ENCODE measurements at regions not wholly inside any gene's neighbourhood (a gene's known extent, or its start where the extent isn't known, plus 50 kb on each side); places are given as distances from the start of the nearest gene placed in this dataset.

GRCh38 chr5:15073453-15073852 is 201.9 kb upstream of the ANKH start:
- no peaks in the 10 kb centered on the region for H3K9me3 ChIP-seq (ENCODE audit: control insufficient read depth in 2 of 2, insufficient read depth in 1 of 2, low read length in 1 of 2)
- no peaks in the 10 kb centered on the region for H3K27me3 ChIP-seq (ENCODE audit: control insufficient read depth in 2 of 2, insufficient read depth in 1 of 2, low read length in 1 of 2)
- H3K4me3 ChIP-seq (ENCODE audit: low read length in 2 of 2), result no peak overlapping the region
- H3K4me1 ChIP-seq (ENCODE audit: control insufficient read depth in 2 of 2, insufficient read depth in 2 of 2, low read length in 2 of 2), result no peaks in the 10 kb centered on the region
- WGBS, result 76% methylated on average over 3 of the region's 3 CpGs
- H3K36me3 ChIP-seq (ENCODE audit: control insufficient read depth in 2 of 2, insufficient read depth in 2 of 2, low read length in 1 of 2), result no peaks in the 10 kb centered on the region
- DNase-seq (ENCODE audit: low read depth in 6 of 9, low spot score in 9 of 9), result no peak
- no peak overlapping the region for H3K27ac ChIP-seq (ENCODE audit: low read depth in 1 of 2, low read length in 1 of 2)

GRCh38 chr5:15070907-15071306 is 199.3 kb upstream of the ANKH start:
- Histone ChIP-seq H3K4me1 (ENCODE audit: control insufficient read depth in 2 of 2, insufficient read depth in 2 of 2, low read length in 2 of 2) (no peaks in the 10 kb centered on the region), H3K27ac (ENCODE audit: low read depth in 1 of 2, low read length in 1 of 2) (no peak overlapping the region), H3K27me3 (ENCODE audit: control insufficient read depth in 2 of 2, insufficient read depth in 1 of 2, low read length in 1 of 2) (no peaks in the 10 kb centered on the region), H3K36me3 (ENCODE audit: control insufficient read depth in 2 of 2, insufficient read depth in 2 of 2, low read length in 1 of 2) (no peaks in the 10 kb centered on the region), H3K9me3 (ENCODE audit: control insufficient read depth in 2 of 2, insufficient read depth in 1 of 2, low read length in 1 of 2) (no peaks in the 10 kb centered on the region), H3K4me3 (ENCODE audit: low read length in 2 of 2) (no peak overlapping the region)
- 93% methylated on average over 6 of the region's 6 CpGs for WGBS
- no peak for DNase-seq (ENCODE audit: low read depth in 6 of 9, low spot score in 9 of 9)

DNA sequence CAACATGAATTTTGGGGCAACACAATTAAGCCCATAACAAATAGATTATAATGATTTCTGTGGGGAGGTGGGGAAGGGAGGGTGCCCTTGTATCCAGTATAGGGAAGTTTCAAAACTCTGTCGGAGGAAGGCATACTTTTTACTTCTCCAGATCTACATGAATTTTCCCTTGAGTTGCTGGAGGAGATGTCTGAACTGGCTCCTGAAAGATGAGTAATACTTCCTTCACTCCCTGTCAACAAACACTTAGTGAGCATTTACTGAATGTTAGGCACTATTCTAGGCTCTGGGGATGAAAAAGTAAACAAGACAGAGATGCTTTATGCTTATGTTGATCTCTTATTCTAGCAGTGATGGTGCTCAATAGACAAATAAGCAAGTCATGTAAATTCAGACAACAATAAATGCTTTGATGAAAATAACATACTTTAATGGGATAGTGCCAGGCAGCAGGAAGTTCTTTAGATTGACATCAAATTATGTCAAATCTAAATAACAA is 197.9 kb upstream of the ANKH start:
- Histone ChIP-seq H3K4me1 (ENCODE audit: control insufficient read depth in 2 of 2, insufficient read depth in 2 of 2, low read length in 2 of 2) (no peaks in the 10 kb centered on the region), H3K36me3 (ENCODE audit: control insufficient read depth in 2 of 2, insufficient read depth in 2 of 2, low read length in 1 of 2) (no peaks in the 10 kb centered on the region), H3K27me3 (ENCODE audit: control insufficient read depth in 2 of 2, insufficient read depth in 1 of 2, low read length in 1 of 2) (no peaks in the 10 kb centered on the region), H3K27ac (ENCODE audit: low read depth in 1 of 2, low read length in 1 of 2) (no peak overlapping the region), H3K4me3 (ENCODE audit: low read length in 2 of 2) (no peak overlapping the region), H3K9me3 (ENCODE audit: control insufficient read depth in 2 of 2, insufficient read depth in 1 of 2, low read length in 1 of 2) (no peaks in the 10 kb centered on the region)
- 91% methylated on average over 1 of the region's 1 CpG for WGBS
- DNase-seq (ENCODE audit: low read depth in 6 of 9, low spot score in 9 of 9), result no peak

DNA sequence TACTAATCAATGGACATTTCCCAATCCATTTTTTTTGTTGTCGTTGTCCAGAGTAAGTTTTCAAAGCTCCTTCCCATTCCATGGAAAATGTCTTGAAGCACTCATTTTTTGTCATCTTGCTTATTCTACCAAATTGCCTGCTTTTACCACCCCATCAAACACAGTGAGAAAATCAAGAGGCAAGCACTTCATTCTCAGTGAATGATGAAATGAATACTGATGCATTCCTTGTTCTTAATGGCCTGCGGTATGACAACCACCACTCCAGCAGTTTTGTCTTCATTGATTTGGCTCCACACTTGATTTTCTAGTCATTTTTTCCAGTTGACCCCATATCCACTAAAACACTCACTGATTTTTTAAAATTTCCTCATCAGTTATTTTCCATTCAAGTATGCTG is 193.5 kb upstream of the ANKH start:
- no peak overlapping the region for H3K4me3 ChIP-seq (ENCODE audit: low read length in 2 of 2)
- no peak for DNase-seq (ENCODE audit: low read depth in 6 of 9, low spot score in 9 of 9)
- H3K9me3 ChIP-seq (ENCODE audit: control insufficient read depth in 2 of 2, insufficient read depth in 1 of 2, low read length in 1 of 2), result no peaks in the 10 kb centered on the region
- 61% methylated on average over 2 of the region's 2 CpGs for WGBS
- no peaks in the 10 kb centered on the region for H3K36me3 ChIP-seq (ENCODE audit: control insufficient read depth in 2 of 2, insufficient read depth in 2 of 2, low read length in 1 of 2)
- no peaks in the 10 kb centered on the region for H3K4me1 ChIP-seq (ENCODE audit: control insufficient read depth in 2 of 2, insufficient read depth in 2 of 2, low read length in 2 of 2)
- no peaks in the 10 kb centered on the region for H3K27me3 ChIP-seq (ENCODE audit: control insufficient read depth in 2 of 2, insufficient read depth in 1 of 2, low read length in 1 of 2)
- H3K27ac ChIP-seq (ENCODE audit: low read depth in 1 of 2, low read length in 1 of 2), result no peak overlapping the region

DNA sequence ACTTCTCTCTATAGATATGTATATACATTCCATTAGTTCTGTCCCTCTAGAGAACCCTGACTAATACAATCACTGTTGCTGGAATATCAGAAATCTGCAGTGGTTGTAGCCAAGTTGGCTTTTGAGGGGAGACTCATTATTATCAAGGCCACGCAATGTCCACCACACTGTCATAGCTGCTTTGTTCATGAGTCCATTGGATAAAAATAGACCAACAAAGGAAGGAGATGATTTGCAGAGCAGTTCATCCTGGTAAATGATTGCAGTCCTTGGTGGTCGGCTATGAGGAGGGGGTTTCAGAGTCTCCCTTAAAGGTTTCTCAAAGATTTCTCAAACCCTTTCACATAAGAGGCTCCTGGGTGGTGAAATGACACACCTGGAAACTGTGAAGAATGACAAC is 192.8 kb upstream of the ANKH start:
- H3K4me1 ChIP-seq (ENCODE audit: control insufficient read depth in 2 of 2, insufficient read depth in 2 of 2, low read length in 2 of 2), result no peaks in the 10 kb centered on the region
- H3K27me3 ChIP-seq (ENCODE audit: control insufficient read depth in 2 of 2, insufficient read depth in 1 of 2, low read length in 1 of 2), result no peaks in the 10 kb centered on the region
- H3K27ac ChIP-seq (ENCODE audit: low read depth in 1 of 2, low read length in 1 of 2), result no peak overlapping the region
- H3K36me3 ChIP-seq (ENCODE audit: control insufficient read depth in 2 of 2, insufficient read depth in 2 of 2, low read length in 1 of 2), result no peaks in the 10 kb centered on the region
- no peak for DNase-seq (ENCODE audit: low read depth in 6 of 9, low spot score in 9 of 9)
- 94% methylated on average over 2 of the region's 2 CpGs for WGBS
- no peak overlapping the region for H3K4me3 ChIP-seq (ENCODE audit: low read length in 2 of 2)
- no peaks in the 10 kb centered on the region for H3K9me3 ChIP-seq (ENCODE audit: control insufficient read depth in 2 of 2, insufficient read depth in 1 of 2, low read length in 1 of 2)

DNA sequence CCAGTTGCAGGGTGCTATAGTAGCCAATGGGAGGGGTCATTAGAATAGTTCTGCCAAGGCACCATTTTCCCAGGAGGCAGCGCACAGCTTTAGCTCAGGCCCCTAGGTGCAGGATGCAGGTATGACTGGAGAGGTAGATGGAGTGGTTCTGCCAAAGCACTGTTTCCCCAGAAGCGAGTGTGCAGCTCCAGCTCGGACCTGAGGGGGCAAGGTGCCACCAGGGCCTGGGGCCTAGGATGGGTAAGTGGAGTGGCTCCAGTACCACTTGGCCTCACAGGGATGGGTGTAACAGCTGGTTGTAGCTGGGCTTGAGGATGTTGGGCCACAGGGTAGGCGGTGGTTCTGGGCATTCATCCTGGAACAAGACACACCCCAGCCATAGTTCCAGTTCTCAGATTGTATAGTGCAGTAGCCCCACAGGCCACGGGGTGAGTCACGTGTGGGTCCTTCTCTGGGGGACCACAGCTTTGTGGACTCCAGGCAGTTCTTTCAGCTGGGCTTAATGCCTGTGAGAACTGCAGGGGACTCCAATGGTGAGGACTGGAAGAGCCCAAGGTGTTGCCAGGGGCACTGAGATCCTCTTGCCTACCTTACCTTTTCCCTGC is 185.5 kb upstream of the ANKH start:
- no peaks in the 10 kb centered on the region for H3K4me1 ChIP-seq (ENCODE audit: control insufficient read depth in 2 of 2, insufficient read depth in 2 of 2, low read length in 2 of 2)
- H3K36me3 ChIP-seq (ENCODE audit: control insufficient read depth in 2 of 2, insufficient read depth in 2 of 2, low read length in 1 of 2), result no peaks in the 10 kb centered on the region
- H3K4me3 ChIP-seq (ENCODE audit: low read length in 2 of 2), result no peak overlapping the region
- no peaks in the 10 kb centered on the region for H3K27me3 ChIP-seq (ENCODE audit: control insufficient read depth in 2 of 2, insufficient read depth in 1 of 2, low read length in 1 of 2)
- DNase-seq (ENCODE audit: low read depth in 6 of 9, low spot score in 9 of 9), result no peak
- no peaks in the 10 kb centered on the region for H3K9me3 ChIP-seq (ENCODE audit: control insufficient read depth in 2 of 2, insufficient read depth in 1 of 2, low read length in 1 of 2)
- 96% methylated on average over 6 of the region's 6 CpGs for WGBS
- no peak overlapping the region for H3K27ac ChIP-seq (ENCODE audit: low read depth in 1 of 2, low read length in 1 of 2)

DNA sequence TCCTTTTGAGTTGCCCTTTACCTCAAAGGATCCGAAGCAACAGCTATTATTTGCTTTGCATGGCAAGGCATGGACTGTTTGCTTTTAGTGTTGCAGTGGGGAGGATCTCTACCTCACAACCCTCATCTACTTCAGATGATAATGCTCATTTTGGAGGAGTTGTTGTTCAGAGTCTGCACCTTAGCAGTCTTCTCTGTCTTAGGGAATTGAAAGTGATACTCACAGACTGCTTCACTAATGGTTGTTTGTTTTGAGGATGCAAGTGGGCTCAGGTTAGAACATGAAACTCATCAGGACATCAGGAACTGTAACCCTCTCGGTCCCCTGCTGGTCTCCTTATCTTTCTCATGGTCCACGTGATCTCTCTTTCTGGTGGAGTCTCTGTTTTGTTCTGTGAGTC is 172.9 kb upstream of the ANKH start:
- 87% methylated on average over 3 of the region's 3 CpGs for WGBS
- Histone ChIP-seq H3K27me3 (ENCODE audit: control insufficient read depth in 2 of 2, insufficient read depth in 1 of 2, low read length in 1 of 2) (no peaks in the 10 kb centered on the region), H3K27ac (ENCODE audit: low read depth in 1 of 2, low read length in 1 of 2) (no peak overlapping the region)

GRCh38 chr5:15037247-15037908 is 165.8 kb upstream of the ANKH start:
- no peak overlapping the region for H3K27ac ChIP-seq (ENCODE audit: low read depth in 1 of 2, low read length in 1 of 2)
- no peaks in the 10 kb centered on the region for H3K27me3 ChIP-seq (ENCODE audit: control insufficient read depth in 2 of 2, insufficient read depth in 1 of 2, low read length in 1 of 2)
- H3K4me3 ChIP-seq (ENCODE audit: low read length in 2 of 2), result no peak overlapping the region
- H3K9me3 ChIP-seq (ENCODE audit: control insufficient read depth in 2 of 2, insufficient read depth in 1 of 2, low read length in 1 of 2), result no peaks in the 10 kb centered on the region
- DNase-seq (ENCODE audit: low read depth in 6 of 9, low spot score in 9 of 9), result no peak
- WGBS, result 87% methylated on average over 4 of the region's 4 CpGs
- H3K36me3 ChIP-seq (ENCODE audit: control insufficient read depth in 2 of 2, insufficient read depth in 2 of 2, low read length in 1 of 2), result no peaks in the 10 kb centered on the region
- no peaks in the 10 kb centered on the region for H3K4me1 ChIP-seq (ENCODE audit: control insufficient read depth in 2 of 2, insufficient read depth in 2 of 2, low read length in 2 of 2)

More for the DNA sequence above, 172.9 kb upstream of the ANKH start:
- H3K9me3 ChIP-seq (ENCODE audit: control insufficient read depth in 2 of 2, insufficient read depth in 1 of 2, low read length in 1 of 2), result no peaks in the 10 kb centered on the region
- no peaks in the 10 kb centered on the region for H3K4me1 ChIP-seq (ENCODE audit: control insufficient read depth in 2 of 2, insufficient read depth in 2 of 2, low read length in 2 of 2)
- H3K4me3 ChIP-seq (ENCODE audit: low read length in 2 of 2), result no peak overlapping the region
- no peaks in the 10 kb centered on the region for H3K36me3 ChIP-seq (ENCODE audit: control insufficient read depth in 2 of 2, insufficient read depth in 2 of 2, low read length in 1 of 2)
- no peak for DNase-seq (ENCODE audit: low read depth in 6 of 9, low spot score in 9 of 9)

DNA sequence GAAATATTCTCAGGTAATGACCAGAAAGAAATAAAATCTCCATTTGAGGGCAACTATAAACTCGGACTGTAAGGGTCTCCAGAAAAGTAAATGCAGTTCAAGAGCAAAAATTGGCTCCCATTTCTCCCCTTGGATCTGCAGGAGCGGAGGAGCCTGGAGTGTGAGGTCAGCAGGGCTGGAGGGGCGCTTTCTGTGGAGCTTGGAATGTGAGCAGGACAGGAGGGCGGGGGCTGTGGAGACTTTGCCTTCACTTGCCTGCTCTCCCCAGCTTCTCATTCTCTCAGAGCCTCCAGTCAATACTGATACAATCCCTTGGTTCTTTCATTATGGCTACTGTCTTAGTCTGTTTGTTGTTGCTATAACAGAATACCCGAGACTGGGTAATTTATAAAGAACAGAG is 162.8 kb upstream of the ANKH start:
- H3K27ac ChIP-seq (ENCODE audit: low read depth in 1 of 2, low read length in 1 of 2), result no peak overlapping the region
- no peaks in the 10 kb centered on the region for H3K9me3 ChIP-seq (ENCODE audit: control insufficient read depth in 2 of 2, insufficient read depth in 1 of 2, low read length in 1 of 2)
- H3K4me1 ChIP-seq (ENCODE audit: control insufficient read depth in 2 of 2, insufficient read depth in 2 of 2, low read length in 2 of 2), result no peaks in the 10 kb centered on the region
- no peak for DNase-seq (ENCODE audit: low read depth in 6 of 9, low spot score in 9 of 9)
- no peak overlapping the region for H3K4me3 ChIP-seq (ENCODE audit: low read length in 2 of 2)
- no peaks in the 10 kb centered on the region for H3K27me3 ChIP-seq (ENCODE audit: control insufficient read depth in 2 of 2, insufficient read depth in 1 of 2, low read length in 1 of 2)
- H3K36me3 ChIP-seq (ENCODE audit: control insufficient read depth in 2 of 2, insufficient read depth in 2 of 2, low read length in 1 of 2), result no peaks in the 10 kb centered on the region
- 86% methylated on average over 5 of the region's 5 CpGs for WGBS

All from thymus (tissue), 11 donors.